ENCODE measurements at regions not wholly inside any gene's neighbourhood (a gene's known extent, or its start where the extent isn't known, plus 50 kb on each side); places are given as distances from the start of the nearest gene placed in this dataset.
A peak's percentile ranks its signal among the peaks of the same experiment; 100 is the strongest.

- Histone ChIP-seq H3K4me1 (ENCODE audit: insufficient read depth) (no peaks in the 10 kb centered on the region), H3F3A (ENCODE audit: insufficient read depth) (no peaks in the 10 kb centered on the region), H3K9ac (no peak overlapping the region), H3K36me3 (ENCODE audit: low read depth) (no peaks in the 10 kb centered on the region), H3K27me3 (replicated peaks; ENCODE audit: insufficient read depth) (peaks cover 2% of the 10 kb centered on the region; the same call in 1 of the 2 replicates), H3K4me3 (no peak overlapping the region), H3K27ac (no peak overlapping the region), H3K79me2 (ENCODE audit: insufficient read depth) (no peaks in the 10 kb centered on the region), H3K9me3 (ENCODE audit: low read depth) (no peaks in the 10 kb centered on the region), H3K4me2 (ENCODE audit: unreplicated experiment) (no peak overlapping the region), H4K20me1 (ENCODE audit: insufficient read depth) (no peaks in the 10 kb centered on the region), H3K9me2 (ENCODE audit: insufficient read depth) (no peaks in the 10 kb centered on the region), H2AFZ (no peak overlapping the region)
- DNase-seq: peak; percentile 5
- in situ Hi-C loops (cut with MboI): no loop called here
- 7 to 15% methylated on average over 11 of the region's 11 CpGs for WGBS, 2 experiments (ENCODE audit: low coverage in 1 of 2, low lambda C conversion rate in 2 of 2, missing lambda C conversion rate in 2 of 2)
- TF ChIP-seq EZH2 (IDR thresholded peaks at IDR 0.05; ENCODE audit: insufficient read depth, poor library complexity, severe bottlenecking): no peak
- TF ChIP-seq EZH2phosphoT487 (IDR thresholded peaks at IDR 0.05; ENCODE audit: insufficient read depth, low read depth): no peak
Observed at GRCh38 chr15:91627473-91628278, 225.8 kb upstream of the SLCO3A1 start.

DNA sequence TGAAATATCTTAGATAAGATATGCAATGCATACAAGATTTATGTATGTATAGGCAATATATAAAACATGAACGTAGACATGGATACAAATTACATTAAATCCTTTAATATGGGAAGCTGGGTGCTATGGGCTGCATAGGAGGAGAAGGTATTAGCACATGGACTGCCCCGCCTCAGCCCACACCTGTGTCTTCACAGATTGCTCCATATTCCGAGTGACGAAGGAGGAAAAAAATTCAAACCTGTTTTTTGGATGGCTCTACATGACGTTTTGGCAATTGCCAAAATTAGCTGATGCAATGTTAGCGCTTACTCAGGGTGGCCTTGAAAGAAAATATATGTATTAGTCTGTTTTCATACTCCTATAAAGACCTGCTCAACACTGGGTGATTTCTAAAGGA is 223.4 kb upstream of the SLCO3A1 start:
- no peak overlapping the region for H3K9ac ChIP-seq
- no peak for TF ChIP-seq EZH2 (IDR thresholded peaks at IDR 0.05; ENCODE audit: insufficient read depth, poor library complexity, severe bottlenecking)
- TF ChIP-seq EZH2phosphoT487 (IDR thresholded peaks at IDR 0.05; ENCODE audit: insufficient read depth, low read depth): no peak
- no peak overlapping the region for H3K27ac ChIP-seq
- no peak overlapping the region for H3K4me2 ChIP-seq (ENCODE audit: unreplicated experiment)
- DNase-seq: no peak
- 59 to 64% methylated on average over 6 of the region's 6 CpGs for WGBS, 2 experiments (ENCODE audit: low coverage in 1 of 2, low lambda C conversion rate in 2 of 2, missing lambda C conversion rate in 2 of 2)
- no peaks in the 10 kb centered on the region for H3K79me2 ChIP-seq (ENCODE audit: insufficient read depth)
- no peaks in the 10 kb centered on the region for H3K36me3 ChIP-seq (ENCODE audit: low read depth)
- H3K9me3 ChIP-seq (ENCODE audit: low read depth): no peaks in the 10 kb centered on the region
- in situ Hi-C loops (cut with MboI): no loop called here
- H3F3A ChIP-seq (ENCODE audit: insufficient read depth): no peaks in the 10 kb centered on the region
- no peak overlapping the region for H2AFZ ChIP-seq
- no peaks in the 10 kb centered on the region for H3K9me2 ChIP-seq (ENCODE audit: insufficient read depth)
- H3K4me1 ChIP-seq (ENCODE audit: insufficient read depth): no peaks in the 10 kb centered on the region
- H3K4me3 ChIP-seq: no peak overlapping the region
- H3K27me3 ChIP-seq (replicated peaks; ENCODE audit: insufficient read depth): no peaks in the 10 kb centered on the region
- no peaks in the 10 kb centered on the region for H4K20me1 ChIP-seq (ENCODE audit: insufficient read depth)

DNA sequence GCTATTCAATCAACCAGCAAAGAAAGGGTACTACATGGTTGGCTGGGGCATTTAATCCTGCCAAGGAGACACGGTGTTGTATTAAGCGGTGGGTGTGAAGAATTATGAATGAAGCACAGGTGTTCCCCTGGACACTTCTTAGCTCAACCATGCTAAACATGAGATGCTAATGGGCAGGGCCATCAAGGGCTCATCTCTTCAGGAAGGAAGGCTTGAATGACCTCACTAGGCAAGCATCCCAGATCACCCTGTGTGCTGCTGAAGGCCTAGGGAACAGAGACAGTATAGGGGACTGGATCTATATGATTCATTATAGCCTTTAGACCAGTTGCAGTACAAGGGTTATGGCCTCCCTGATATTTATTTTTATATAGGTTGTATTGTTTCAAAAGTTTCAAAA is 221.3 kb upstream of the SLCO3A1 start:
- Histone ChIP-seq H3K9me3 (ENCODE audit: low read depth) (no peaks in the 10 kb centered on the region), H3K9me2 (ENCODE audit: insufficient read depth) (no peaks in the 10 kb centered on the region), H2AFZ (no peak overlapping the region), H3K4me3 (no peak overlapping the region), H3K9ac (no peak overlapping the region), H3K27me3 (replicated peaks; ENCODE audit: insufficient read depth) (no peaks in the 10 kb centered on the region), H4K20me1 (ENCODE audit: insufficient read depth) (no peaks in the 10 kb centered on the region), H3K79me2 (ENCODE audit: insufficient read depth) (no peaks in the 10 kb centered on the region), H3K27ac (no peak overlapping the region), H3F3A (ENCODE audit: insufficient read depth) (no peaks in the 10 kb centered on the region), H3K36me3 (ENCODE audit: low read depth) (no peaks in the 10 kb centered on the region), H3K4me2 (ENCODE audit: unreplicated experiment) (no peak overlapping the region), H3K4me1 (ENCODE audit: insufficient read depth) (no peaks in the 10 kb centered on the region)
- in situ Hi-C loops (cut with MboI): no loop called here
- TF ChIP-seq EZH2 (IDR thresholded peaks at IDR 0.05; ENCODE audit: insufficient read depth, poor library complexity, severe bottlenecking) (no peak), EZH2phosphoT487 (IDR thresholded peaks at IDR 0.05; ENCODE audit: insufficient read depth, low read depth) (no peak)
- DNase-seq: no peak
- 71 to 77% methylated on average over 2 of the region's 2 CpGs for WGBS, 2 experiments (ENCODE audit: low coverage in 1 of 2, low lambda C conversion rate in 2 of 2, missing lambda C conversion rate in 2 of 2)

GRCh38 chr15:91632981-91633380 is 220.5 kb upstream of the SLCO3A1 start:
- Histone ChIP-seq H3K27me3 (replicated peaks; ENCODE audit: insufficient read depth) (no peaks in the 10 kb centered on the region), H3K4me3 (no peak overlapping the region), H3K4me2 (ENCODE audit: unreplicated experiment) (no peak overlapping the region), H3K9ac (no peak overlapping the region), H4K20me1 (ENCODE audit: insufficient read depth) (no peaks in the 10 kb centered on the region), H3K9me2 (ENCODE audit: insufficient read depth) (no peaks in the 10 kb centered on the region), H3K4me1 (ENCODE audit: insufficient read depth) (no peaks in the 10 kb centered on the region), H3K27ac (no peak overlapping the region), H3K9me3 (ENCODE audit: low read depth) (no peaks in the 10 kb centered on the region), H3K79me2 (ENCODE audit: insufficient read depth) (no peaks in the 10 kb centered on the region), H3F3A (ENCODE audit: insufficient read depth) (no peaks in the 10 kb centered on the region), H2AFZ (no peak overlapping the region), H3K36me3 (ENCODE audit: low read depth) (no peaks in the 10 kb centered on the region)
- 57 to 61% methylated on average over 9 of the region's 9 CpGs for WGBS, 2 experiments (ENCODE audit: low coverage in 1 of 2, low lambda C conversion rate in 2 of 2, missing lambda C conversion rate in 2 of 2)
- DNase-seq: no peak
- no peak for TF ChIP-seq EZH2 (IDR thresholded peaks at IDR 0.05; ENCODE audit: insufficient read depth, poor library complexity, severe bottlenecking)
- in situ Hi-C loops (cut with MboI): no loop called here
